OCI-LY1 (cell line): ENCODE measurements at regions not wholly inside any gene's neighbourhood (a gene's known extent, or its start where the extent isn't known, plus 50 kb on each side); places are given as distances from the start of the nearest gene placed in this dataset.

Source experiments
- CTCF ChIP-seq: fragments of 200-600 bp; sonication (generic), shearing (Covaris generic); IDR thresholded peaks from 2 replicates; pipeline ENCODE4 v1.5.1; 2017; ENCODE audit warnings: mild to moderate bottlenecking, antibody characterized with exemption, low read length, moderate library complexity, mixed read lengths
- EZH2 ChIP-seq: fragments of 200-600 bp; sonication (generic), shearing (Covaris generic); IDR thresholded peaks from 2 replicates; pipeline ENCODE4 v1.8.0; 2017; ENCODE audit warnings: borderline replicate concordance, mixed run types, mild to moderate bottlenecking, antibody characterized with exemption, low read length, moderate library complexity, mixed read lengths

- TF ChIP-seq CTCF, result no peak
- TF ChIP-seq EZH2, result no peak
These were observed 1071.3 kb upstream of the MIR17HG start for GRCh38 chr13:90276216-90276615.
